GM18499 (cell line): ENCODE measurements at regions not wholly inside any gene's neighbourhood (a gene's known extent, or its start where the extent isn't known, plus 50 kb on each side); places are given as distances from the start of the nearest gene placed in this dataset.
"Not testable (repeated sequence)": the region's sequence is repeated elsewhere in the genome, so short reads cannot be mapped to it uniquely, and the experiment has no call there.

Source experiments
- ATAC-seq: cut with Tn5 transposase; IDR thresholded peaks from one replicate; pipeline ENCODE4 v1.9.1; 2021; ENCODE audit warnings: moderate number of reproducible peaks; ENCODE audit not compliant: insufficient read depth, unreplicated experiment

DNA sequence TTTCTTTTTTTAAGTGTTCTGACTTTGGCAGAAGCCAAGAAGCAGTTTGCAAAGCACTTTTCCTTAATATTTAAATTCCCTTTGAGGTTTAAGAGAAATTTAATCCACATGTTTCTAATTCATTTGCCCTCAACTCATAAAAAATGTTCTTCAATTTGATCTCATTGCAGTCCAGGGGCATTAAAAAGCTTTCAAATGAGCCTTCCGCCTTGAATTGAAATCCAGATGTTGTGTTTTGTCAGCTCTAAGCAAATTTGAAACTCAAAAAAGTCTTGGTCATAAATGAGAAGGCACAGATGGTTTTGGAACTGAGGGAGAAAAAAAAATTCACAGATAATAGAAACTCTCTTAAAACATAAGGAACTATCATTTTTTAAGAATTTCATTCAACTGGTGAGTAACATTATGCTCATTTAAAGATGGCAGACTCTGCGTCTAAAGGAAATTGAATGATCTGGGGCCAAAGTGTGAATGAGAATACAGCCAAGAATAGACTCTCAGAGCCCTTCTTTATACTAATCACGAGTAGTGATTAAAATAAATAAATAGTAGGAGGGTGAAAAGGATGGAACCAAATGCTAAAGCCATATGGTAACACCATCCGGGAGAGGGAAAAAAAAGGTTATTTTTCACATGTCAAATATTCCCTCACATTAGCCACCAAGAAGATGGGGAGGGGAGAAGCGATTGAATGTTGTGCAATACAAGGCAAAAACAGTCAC is 1304.7 kb downstream of the CDH8 start:
- ATAC-seq, result no peak

DNA sequence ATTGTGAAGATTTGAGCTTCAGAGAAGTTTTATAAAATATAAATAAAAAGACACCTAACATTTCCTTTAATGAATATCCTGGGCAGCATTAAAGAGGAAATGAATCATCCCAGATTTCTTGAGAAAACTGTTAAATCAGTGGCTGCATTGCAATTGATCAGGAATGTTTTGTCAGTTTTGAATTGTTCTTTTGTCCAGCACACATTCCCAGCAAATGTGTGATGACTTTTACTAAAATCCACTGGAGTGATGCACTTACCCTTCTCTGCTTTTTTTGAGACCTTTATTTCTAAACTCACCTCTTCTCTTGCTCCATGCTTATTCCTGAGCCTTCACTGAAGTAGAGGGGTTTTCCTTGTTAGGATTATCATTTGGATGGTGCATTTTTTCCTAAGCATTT is 1307.2 kb downstream of the CDH8 start:
- ATAC-seq, result no peak

DNA sequence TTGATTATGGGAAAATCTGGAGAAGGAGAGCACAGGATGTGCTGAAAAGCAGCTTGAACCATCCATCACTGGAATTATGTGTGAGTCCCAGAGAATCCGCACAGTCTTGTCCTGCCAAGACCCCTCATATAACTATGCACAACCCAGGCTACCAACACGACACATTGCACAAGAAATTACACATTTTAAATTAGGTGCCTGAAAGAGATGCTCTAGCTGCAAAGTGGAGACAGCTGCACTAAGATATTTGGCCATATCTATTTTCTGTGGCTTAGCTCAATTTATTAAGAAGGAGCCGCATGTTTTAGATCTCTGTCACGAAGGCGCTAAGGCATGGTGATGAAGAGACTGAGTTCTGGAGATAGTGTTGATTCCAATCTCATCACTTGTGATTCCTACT is 1308.4 kb downstream of the CDH8 start:
- ATAC-seq, result no peak

DNA sequence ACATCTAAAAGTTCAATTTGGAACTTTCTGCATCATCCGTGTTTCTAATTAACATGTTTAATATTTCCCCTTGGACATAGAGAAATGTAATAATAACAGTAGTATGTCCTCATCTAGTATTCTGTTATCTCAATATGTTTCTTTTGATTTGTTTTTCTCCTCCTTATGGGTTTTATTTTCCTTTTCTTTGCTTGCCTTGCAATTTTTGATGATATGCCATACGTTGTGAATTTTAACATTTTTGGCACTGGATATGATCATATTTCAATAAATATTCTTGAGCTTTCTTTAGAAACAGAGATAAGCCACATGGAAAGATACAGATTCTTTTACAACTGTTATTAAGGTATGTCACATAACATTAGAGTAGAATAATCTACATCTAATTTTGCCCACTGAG is 1316.2 kb downstream of the CDH8 start:
- ATAC-seq, result no peak

DNA sequence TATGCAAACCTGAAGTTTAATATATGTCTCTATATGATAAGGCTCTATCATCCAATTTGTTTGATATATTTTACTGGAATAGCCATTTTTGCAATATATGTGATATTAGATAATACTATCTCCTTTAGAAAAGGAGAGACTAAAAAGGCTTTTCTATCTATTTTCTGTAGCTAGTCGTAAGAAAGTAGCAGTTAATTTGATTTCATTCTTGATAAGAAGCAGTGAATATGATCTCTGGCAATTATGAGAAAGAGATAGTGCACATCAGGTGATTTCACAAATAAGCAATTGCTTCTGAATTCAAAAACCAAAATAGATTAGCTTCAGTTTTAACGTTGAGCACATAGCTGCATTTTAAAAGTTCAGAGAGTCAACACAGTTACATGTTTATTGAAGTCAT is 1318.4 kb downstream of the CDH8 start:
- ATAC-seq, result no peak

DNA sequence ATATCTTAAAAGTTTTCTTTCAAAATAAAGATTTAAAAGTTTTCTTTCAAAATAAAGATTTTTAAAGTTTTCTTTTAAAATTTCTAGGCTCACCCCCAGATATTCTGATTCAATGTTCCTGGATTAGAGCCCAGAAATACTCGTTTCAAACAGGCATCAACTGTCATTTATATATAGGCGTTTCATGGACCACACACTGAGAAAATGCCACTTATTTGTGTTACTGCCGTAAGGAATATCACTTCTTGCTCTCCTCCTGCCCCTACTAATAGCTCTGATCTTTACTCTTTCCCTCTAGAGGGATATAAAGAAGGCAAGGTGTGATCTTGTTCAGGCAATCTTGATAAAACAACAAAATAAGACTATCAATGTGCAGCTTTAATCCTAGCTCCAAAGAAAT is 1324.1 kb downstream of the CDH8 start:
- ATAC-seq, result no peak

DNA sequence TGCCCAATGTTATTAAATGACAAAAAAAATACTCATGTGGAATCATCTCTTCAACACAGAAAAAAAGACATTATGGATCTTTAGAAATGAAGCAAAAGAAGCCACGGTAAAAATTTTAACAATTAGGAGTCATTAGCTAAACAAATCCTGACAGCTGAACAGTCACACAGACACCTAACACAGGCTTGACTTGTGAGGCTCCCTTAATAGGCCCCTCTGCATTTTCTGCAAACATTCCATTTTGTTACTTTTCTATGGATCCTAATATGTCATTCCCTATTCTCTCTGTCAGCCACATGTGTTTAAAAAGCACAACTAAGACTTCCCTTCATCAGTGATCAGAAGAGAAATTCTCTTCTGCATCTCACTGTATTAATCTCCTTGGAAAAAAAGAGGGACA is 1331.5 kb downstream of the CDH8 start:
- ATAC-seq, result no peak

DNA sequence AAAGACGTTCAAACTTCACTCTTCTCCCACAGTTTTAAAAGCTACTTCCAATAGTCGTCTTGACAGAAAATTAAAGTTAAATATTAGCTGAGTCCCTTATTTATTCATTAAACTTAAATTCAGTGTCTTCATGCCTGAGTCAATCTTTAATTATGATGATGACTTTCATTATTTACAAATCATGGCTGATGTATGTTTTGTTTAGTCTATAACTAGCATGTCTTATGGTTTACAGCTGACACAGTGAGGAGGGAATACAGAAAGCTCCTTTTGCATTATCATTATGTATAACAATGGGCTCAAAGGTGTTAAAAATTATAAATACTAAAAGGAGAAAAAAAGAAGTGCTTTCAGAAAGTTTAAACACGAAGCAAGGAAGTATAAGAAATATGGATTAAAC is 1333.1 kb downstream of the CDH8 start:
- ATAC-seq, result no peak

DNA sequence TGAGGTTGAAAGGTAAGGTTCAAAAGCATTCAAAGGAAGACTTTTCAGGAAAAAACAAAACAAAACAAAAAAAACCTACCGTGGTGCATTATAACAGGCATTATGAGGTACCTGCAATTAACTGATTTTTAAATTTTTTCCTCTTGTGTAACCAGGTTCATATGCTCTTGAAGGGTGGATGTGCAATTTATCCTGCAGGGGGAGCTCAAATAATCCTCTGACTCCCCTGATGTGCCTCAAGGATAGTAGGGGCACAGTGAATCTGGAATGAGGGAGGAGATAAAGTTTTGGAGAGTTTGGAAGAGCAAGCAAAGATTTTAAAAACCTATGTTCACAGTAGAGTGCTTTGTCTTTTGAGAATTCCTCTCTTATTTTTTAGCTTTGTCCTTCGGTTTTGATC is 1349.4 kb downstream of the CDH8 start:
- ATAC-seq, result no peak

DNA sequence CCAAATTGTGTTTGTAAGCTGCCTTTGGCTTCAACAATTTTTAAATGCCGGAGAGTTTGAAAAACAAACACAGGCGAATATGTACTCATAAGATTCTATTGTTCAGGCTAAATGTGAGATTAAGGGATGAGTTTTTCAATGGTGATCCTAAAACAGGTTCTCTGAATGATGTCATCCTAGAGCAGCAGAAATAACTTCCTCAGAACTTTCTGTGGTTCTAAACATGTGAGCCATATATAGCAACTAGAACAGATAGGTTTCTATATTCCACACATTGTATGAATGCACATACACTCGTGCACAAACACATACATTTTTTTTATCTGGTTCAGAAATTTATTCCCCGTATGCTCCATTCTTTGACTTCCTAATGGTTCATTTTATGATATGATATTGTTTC is 1352.2 kb downstream of the CDH8 start:
- ATAC-seq, result no peak

DNA sequence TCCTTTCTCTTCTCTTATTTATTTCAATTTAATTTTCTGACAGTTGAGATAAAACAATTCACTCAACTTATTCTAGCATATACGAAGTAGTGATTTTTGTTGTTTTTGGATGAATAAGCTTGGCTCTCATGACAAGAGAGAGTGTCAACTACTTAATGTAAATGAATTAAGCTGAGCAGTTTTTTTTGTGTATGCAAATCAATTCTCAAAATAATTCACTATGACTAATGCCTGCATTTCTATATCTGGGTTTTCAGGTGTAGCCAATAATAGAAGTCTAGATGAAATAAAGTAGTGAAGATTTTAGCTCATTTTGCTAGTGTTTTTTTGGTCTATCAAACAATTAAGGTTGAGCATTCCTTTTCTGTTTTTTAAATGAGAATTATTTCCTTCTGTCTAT is 1354.0 kb downstream of the CDH8 start:
- ATAC-seq, result no peak

DNA sequence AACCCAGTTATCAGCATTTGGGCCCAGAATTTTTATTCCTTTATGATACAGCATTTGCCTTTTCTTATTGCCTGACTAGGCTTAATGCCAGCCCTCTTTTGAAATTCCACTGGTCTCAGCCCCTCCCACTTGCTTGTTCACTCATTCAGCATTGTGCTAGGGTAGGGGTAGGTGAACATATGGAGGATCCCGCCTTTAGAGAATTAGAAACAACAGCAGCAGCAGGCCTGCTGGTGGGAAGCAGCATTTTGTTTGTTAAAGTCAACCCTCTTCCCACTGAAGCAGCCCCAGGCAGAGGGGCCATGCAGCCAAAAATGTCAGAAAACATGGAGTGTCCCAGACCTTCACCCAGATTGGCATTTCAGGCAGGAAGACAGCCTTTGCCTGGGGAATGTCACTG is 1355.2 kb downstream of the CDH8 start:
- no peak for ATAC-seq

DNA sequence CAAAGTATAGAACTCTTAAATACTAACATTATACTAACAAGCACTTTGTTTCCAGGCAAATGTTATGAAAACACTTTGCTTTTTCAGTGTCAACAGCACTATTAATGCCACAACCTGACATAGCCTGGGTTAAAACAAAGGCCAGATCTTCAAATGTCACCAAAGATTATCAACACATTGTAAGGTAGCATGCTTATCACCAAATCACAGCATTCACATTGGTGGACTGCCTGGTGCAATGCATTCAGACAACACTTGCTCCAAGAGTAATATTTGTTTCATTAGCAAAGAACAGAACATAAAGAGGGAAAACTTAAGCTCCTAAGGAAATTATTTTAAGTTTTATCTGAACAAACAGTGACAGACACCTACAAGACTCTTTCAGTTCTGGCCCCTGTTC is 1361.2 kb downstream of the CDH8 start:
- ATAC-seq, result no peak

DNA sequence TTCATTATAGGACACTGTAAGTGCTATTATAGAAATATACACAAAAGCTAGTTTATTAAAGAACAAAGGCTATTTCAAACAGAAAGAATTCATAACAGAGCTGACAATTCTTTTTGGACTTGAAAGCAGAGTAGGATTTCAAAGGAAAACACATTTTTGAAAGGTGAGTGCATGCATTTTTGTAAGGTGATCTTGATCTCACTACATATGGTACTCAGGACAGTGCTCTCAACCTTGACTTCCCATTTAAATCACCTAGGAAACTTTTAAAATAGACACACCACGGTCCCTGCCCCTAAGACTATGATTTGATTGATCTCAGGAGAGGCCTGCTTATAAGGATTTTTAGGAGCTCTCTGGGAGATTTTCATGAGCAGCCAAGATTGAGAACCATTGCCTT is 1362.0 kb downstream of the CDH8 start:
- no peak for ATAC-seq

DNA sequence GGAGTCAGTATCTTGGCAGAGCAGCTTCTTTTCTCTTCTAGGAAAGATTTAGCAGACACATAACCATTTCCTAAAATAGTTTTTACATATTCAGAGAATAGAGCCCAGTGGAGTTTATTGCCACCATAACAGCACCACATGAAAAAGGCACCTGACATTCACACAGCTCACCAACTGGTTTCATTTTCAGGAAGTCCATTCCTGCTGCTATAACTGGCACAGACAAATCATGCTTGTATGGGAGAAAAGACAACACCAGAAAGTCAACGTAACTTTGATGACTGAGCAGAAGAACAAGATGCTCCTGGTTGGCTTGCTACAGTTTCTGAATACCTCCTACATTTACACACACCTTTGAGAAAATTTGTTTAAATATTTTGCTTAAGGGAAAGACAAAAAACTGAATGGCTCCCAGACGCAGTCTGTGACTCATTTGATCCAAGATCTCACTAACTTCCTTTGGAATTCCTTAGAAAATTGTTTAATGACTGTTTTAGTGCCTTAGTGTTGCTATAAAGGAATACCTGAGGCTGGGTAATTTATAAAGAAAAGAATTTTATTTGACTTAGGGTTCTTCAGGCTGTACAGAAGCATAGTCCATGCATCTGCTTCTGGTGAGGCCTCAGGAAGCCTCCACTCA is 1380.6 kb downstream of the CDH8 start:
- no peak for ATAC-seq

DNA sequence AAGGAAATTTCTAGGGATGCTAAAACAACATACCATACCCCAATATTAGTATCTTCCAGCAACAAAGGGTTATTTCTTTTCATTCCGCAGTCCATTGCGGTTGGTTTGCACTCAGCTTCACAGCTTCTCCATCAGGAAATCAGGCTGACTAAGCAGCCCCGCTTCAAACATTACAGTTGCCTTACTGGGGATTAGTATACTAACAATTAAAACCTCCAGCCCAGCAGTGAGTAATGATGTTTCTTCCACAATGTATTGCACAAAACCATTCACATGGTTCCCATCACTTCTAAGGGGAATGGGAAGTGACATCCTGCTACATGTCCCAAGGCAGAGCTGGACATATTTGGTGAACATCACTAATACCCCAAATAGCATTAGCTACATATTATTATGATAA is 1384.9 kb downstream of the CDH8 start:
- no peak for ATAC-seq

DNA sequence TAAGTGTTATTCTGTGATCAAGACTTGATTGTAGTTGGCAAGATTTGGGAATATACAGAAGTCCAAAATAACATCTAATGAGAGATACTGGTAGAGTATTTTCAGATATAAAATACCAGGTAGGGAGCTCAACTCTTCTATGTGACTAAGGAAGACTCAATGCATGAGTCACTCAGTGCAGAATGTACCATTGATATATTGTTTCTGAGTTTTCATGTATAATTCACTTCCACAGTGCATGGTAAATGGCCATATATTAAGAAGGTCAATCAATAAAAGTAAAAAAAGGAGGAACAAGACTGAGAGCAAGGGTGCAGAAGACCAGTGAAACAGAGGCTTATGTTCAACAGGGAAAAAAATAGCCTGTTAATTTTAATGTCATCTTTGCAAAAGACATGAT is 1387.9 kb downstream of the CDH8 start:
- no peak for ATAC-seq

DNA sequence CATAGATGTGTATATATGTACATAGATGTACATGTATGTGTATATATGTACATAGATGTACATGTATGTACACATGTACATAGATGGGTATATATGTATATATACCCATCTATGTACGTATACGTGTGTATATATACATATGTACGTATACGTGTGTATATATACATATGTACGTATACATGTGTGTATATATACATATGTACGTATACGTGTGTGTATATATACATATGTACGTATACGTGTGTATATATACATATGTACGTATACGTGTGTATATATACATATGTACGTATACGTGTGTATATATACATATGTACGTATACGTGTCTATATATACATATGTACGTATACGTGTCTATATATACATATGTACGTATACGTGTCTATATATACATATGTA is 1388.8 kb downstream of the CDH8 start:
- ATAC-seq, result not testable (repeated sequence)

DNA sequence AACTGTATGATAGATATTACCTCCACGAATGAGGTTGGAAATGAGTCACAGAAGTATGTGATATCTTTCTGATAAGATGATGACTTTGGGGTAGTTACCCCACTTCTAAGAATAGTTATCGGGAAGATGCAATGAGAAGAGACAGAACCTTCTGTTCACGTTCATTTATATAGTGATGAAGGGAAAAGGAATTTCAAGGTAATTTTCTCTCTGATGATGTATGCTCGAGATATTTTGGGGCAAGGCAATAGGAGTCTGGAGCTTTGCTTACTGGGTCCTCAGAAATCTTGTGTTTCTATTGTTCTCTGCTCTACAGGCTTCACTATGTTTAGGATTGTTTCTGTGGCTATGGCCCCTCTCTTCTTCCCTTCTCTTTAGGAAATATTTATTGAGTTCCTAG is 1389.6 kb downstream of the CDH8 start:
- ATAC-seq, result no peak

DNA sequence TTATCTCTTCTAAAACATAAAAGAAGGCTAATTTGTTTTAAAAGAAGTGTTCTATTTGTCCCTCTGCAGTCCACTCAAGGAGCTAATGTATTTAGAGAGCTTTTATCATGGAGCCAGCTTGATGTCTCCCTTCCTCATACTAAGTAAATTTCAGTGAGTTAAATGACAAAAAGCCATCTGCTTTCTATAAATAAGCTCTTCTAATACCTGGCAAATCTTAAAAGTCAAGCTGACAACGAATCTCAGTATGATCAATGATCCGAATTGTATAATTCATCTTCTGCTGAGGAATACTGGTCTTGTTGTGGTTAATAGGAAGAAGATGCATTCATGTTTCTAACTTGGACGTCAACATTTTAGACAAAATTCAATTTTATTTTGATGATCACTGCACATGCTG is 1390.7 kb downstream of the CDH8 start:
- ATAC-seq, result no peak

DNA sequence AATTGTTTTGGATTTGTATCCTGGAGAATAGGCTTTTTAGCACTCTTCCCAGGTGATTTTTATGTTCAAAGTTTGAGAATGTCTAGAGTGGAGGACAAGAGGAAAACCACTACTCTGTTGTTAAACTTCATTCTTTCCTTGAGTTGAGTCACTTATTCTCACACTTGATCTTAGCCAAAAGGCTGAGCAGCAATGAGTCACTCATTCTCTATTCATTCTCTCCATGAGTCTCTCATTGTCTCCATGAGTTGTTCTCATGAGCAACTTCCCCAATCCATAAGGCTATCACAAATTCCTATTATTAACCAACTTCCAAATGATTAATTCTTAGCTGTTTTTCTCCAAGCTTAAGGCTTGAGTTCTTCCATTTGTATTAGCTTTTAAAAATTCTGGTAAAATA is 1393.3 kb downstream of the CDH8 start:
- no peak for ATAC-seq

DNA sequence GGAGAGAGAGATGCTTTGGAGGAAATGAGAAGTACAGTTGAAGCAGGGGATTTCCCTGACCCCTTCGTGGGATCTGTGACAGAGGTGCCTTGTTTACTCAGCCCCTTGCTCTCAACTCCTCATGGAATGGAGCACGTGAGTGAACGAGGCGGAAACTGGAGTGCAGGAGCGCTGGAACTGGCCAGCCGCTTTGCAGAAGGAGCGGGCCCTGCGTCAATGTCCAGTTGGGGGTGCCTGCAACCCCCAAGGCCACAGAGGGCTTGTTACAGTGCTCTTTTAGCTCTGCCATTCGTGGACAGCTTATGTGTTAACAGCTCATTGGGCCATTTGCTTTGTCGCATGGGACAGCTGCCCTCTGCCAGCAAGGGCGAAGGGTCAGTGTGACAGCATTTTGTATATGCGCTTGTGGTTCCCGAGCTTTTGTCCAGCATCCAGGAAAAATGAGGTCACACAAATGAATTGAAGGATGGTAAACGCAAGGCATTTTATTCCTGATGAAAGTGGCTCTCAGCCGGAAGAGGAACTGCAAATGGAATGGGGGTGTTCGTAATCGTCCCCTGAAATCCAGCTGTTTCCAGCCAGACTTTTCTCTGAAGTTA is 1395.1 kb downstream of the CDH8 start:
- no peak for ATAC-seq
